Activated naive CD4-positive, alpha-beta T cell treated with anti-CD3 and anti-CD28 coated beads for 36 hours (primary cell): ENCODE measurements at regions not wholly inside any gene's neighbourhood (a gene's known extent, or its start where the extent isn't known, plus 50 kb on each side); places are given as distances from the start of the nearest gene placed in this dataset.

Experiments
- CTCF ChIA-PET: fragments of 350-600 bp; sonication (Branson Sonifier 250); formaldehyde crosslinking; loops from one replicate; lab custom pipeline; 2021; ENCODE audit warnings: antibody characterized with exemption; lab: Charles Lee
- DNase-seq: peaks from one replicate; pipeline ENCODE4 v3.0.0-alpha.2; 2020
- H3K27ac Mint-ChIP-seq: one replicate; pipeline ENCODE4 v1.8.0; 2021; ENCODE audit warnings: mild to moderate bottlenecking, mixed read lengths
- H3K27me3 Mint-ChIP-seq: one replicate; pipeline ENCODE4 v1.8.0; 2021; ENCODE audit warnings: low read depth, mixed read lengths
- H3K36me3 Mint-ChIP-seq: one replicate; pipeline ENCODE4 v1.8.0; 2021; ENCODE audit warnings: low read depth, mixed read lengths
- H3K4me1 Mint-ChIP-seq: one replicate; pipeline ENCODE4 v1.8.0; 2021; ENCODE audit warnings: low read depth, mixed read lengths
- H3K4me3 Mint-ChIP-seq: one replicate; pipeline ENCODE4 v1.8.0; 2021; ENCODE audit warnings: mild to moderate bottlenecking, moderate library complexity, mixed read lengths
- H3K9me3 Mint-ChIP-seq: one replicate; pipeline ENCODE4 v1.8.0; 2021; ENCODE audit warnings: mixed read lengths
- intact Hi-C: fragments of 100-400 bp; cut with micrococcal nuclease; formaldehyde crosslinking; loops from one replicate; pipeline ENCODE4 v1.15.1; 2023

DNA sequence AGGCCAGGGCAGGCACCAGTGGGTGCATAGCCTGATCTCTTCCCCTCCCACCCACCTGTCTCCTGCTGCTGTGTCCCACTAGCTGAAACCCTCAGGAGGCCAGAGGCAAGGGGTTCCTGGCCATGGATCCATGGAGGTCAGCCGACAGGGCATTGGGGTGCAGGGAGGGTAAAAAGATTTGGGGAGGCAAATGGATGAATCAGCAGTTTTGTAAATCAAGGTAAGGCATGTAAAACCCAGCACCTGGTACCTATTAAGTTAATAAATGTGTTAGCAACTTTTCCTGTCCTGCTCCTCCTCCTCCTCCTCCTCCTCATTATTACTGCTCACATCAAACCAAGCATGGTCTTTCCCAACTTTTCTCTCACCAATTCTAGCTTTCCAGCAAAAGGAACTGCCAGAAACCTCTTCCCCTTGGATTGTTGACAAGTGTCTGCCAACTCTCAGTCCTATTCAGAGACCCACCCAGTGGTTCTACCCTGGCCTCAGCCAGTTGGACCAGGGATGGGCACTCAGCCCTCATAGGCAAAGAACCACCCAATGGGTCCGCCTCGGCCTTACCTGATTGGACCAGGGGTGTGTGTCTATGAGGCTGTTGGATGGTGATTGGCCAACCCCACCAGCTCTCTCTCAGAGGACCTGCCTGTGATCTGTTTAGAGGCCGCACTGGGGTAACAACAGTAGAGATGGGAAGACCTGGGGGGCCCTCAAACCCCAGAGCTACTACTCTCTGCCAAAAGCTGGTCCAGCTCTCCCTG is 155.7 kb upstream of the GSC start:
- Mint-ChIP-seq H3K4me3 (no peak overlapping the region), H3K4me1 (no peaks in the 10 kb centered on the region), H3K36me3 (no peaks in the 10 kb centered on the region), H3K27me3 (no peaks in the 10 kb centered on the region), H3K27ac (no peak overlapping the region), H3K9me3 (no peaks in the 10 kb centered on the region)
- DNase-seq, result no peak
- intact Hi-C loops, result no loop called here
- CTCF ChIA-PET, result no interaction called here

DNA sequence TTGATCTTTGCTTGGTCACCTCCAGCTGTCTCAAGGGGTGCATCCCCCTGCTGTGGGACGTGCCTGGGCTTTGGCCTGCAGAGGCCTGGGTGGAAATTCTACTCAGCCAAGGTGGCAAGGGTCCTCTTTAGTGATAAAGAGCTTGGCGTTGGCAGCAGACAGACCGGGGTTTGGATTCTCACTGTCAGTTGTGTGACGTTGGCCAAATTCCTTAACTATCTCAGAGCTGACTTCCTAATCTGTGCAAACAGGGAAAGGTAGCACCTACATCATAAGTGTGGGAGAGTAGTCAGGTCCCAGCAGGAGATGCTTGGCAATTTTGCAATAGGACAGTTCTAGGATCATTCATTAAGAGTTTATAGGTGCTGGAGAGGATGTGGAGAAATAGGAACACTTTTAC is 154.3 kb upstream of the GSC start:
- intact Hi-C loops, result no loop called here
- no peak overlapping the region for H3K27ac Mint-ChIP-seq
- H3K36me3 Mint-ChIP-seq, result no peaks in the 10 kb centered on the region
- no peak for DNase-seq
- no peaks in the 10 kb centered on the region for H3K4me1 Mint-ChIP-seq
- no peaks in the 10 kb centered on the region for H3K9me3 Mint-ChIP-seq
- H3K4me3 Mint-ChIP-seq, result no peak overlapping the region
- no peaks in the 10 kb centered on the region for H3K27me3 Mint-ChIP-seq
- CTCF ChIA-PET, result no interaction called here

DNA sequence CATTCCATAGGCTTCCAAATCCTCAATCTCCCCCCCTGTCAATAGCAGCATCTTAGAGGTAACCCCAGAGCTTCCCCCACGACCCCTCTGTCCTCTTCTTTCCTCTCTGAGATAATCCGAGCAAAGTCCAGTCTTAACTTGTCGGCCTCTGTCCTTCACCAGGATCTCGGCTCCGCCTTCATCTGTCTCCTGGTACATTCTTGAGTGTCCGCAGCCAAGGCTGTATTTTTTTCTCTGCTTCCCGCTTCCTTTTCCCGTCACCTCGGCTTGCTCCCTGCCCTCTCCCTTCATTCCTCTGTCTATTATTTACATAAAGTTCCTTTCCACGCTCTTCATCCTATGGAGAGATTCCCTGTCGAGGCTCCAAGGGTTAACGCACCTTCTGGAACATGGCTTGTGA is 153.9 kb upstream of the GSC start:
- intact Hi-C loops, result no loop called here
- H3K9me3 Mint-ChIP-seq, result no peaks in the 10 kb centered on the region
- no peak overlapping the region for H3K27ac Mint-ChIP-seq
- CTCF ChIA-PET, result no interaction called here
- no peak for DNase-seq
- H3K4me3 Mint-ChIP-seq, result no peak overlapping the region
- no peaks in the 10 kb centered on the region for H3K27me3 Mint-ChIP-seq
- H3K36me3 Mint-ChIP-seq, result no peaks in the 10 kb centered on the region
- H3K4me1 Mint-ChIP-seq, result no peaks in the 10 kb centered on the region

DNA sequence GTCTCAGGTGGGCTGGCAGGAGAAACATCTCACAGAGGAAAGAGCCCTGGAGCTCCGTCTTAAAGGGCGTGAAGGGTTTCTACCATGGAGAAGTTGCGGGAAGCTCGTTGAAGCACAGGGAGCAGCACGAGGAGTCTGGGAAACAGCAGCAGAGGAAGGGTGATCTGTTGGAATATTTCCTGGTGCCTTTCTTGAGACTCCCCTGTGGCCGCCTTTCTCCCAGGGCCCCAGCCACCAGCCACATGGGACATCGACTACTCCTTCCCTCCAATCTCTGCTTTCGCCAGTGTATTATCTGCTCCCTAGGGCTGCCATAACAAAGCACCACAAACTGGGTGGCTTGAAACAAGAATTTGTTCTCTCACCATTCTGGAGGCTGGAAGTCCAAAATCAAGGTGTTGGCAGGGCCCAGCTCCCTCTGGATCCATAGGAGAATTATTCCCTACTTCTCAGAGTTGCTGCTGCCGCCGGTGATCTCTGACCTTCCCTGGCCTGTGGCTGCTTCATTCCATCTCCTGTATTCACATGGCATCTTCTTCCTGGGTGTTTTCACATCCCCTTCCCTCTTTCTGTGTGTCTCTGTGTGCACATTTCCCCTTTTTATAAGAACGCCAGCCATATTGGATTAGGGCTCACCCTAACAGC is 152.8 kb upstream of the GSC start:
- intact Hi-C loops, result no loop called here
- no peaks in the 10 kb centered on the region for H3K36me3 Mint-ChIP-seq
- no peak overlapping the region for H3K27ac Mint-ChIP-seq
- CTCF ChIA-PET, result no interaction called here
- no peaks in the 10 kb centered on the region for H3K4me1 Mint-ChIP-seq
- no peaks in the 10 kb centered on the region for H3K9me3 Mint-ChIP-seq
- no peak for DNase-seq
- H3K27me3 Mint-ChIP-seq, result peaks cover 4% of the 10 kb centered on the region
- no peak overlapping the region for H3K4me3 Mint-ChIP-seq

DNA sequence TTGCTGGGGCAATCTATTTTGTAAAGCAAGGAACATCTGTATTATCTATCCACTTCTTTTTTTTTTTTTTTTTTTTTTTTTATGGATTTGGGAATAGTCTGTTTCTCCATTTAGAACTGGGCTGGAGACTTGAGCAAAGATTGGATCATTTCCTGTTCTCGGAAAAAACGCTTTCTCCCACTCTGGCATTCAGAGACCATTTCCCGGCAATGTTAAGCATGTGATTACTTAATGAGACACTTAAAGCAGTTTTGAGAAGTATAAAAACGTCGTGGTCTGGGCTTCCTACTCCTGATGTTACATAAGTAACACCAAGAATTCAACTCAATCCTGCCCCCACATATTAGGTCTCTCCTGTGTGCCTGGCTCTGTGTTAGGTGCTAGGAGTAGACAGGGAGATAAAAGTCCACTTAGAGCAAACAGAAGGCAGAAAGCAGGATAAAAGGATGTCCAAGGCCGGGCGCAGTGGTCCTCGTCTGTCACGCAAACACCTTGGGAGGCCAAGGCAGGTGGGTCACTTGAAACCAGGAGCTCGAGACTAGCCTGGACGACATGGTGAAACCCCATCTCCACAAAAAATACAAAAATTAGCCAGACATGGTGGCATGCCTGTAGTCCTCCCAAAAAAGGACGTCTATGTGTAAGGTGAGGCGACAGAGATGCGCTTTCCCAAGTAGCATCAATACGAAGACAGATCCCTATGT is 152.1 kb upstream of the GSC start:
- H3K4me1 Mint-ChIP-seq, result no peaks in the 10 kb centered on the region
- CTCF ChIA-PET, result no interaction called here
- H3K27me3 Mint-ChIP-seq, result peaks cover 7% of the 10 kb centered on the region
- H3K27ac Mint-ChIP-seq, result no peak overlapping the region
- DNase-seq, result no peak
- intact Hi-C loops, result no loop called here
- no peaks in the 10 kb centered on the region for H3K36me3 Mint-ChIP-seq
- no peak overlapping the region for H3K4me3 Mint-ChIP-seq
- H3K9me3 Mint-ChIP-seq, result no peaks in the 10 kb centered on the region

DNA sequence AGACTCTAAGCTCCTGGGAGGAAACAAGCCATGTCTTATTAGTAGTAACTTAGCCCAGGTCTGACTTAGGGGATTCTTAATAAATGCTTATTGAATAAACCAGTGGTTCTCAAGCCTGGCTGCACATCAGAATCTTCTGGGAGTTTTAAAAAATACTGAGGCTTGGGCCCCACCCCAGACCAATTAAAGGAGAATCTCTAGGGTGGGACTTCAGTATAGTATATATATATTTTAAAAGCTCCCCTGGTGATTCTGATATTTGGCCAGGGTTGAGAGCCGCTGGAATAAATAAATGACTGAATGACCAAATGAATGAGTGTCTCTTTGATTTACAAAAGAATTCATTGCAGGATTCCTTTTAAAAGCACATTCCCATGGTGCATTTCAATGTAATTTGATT is 151.5 kb upstream of the GSC start:
- Mint-ChIP-seq H3K27ac (no peak overlapping the region), H3K4me3 (no peak overlapping the region), H3K4me1 (no peaks in the 10 kb centered on the region), H3K36me3 (no peaks in the 10 kb centered on the region), H3K9me3 (no peaks in the 10 kb centered on the region), H3K27me3 (peaks cover 7% of the 10 kb centered on the region)
- DNase-seq, result no peak
- intact Hi-C loops, result no loop called here
- CTCF ChIA-PET, result no interaction called here

DNA sequence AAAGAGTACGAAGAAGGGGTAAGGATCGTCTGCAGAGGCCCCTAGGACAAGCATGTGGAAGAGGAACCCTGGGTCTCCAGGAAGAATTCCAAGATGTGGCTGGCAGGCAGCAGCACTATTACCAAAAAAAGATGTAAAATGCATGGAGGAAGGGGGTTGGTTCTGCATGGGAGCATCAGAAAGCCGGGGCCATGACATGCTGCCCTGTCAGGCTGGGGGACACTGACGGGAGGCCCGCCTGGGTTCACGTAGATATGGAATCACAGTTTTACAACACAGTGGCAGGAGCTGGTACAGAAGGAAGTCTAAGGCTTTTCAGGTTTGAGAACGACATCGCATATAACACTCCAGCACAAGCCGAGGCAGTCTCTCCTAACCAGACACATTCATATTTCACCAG is 150.0 kb upstream of the GSC start:
- Mint-ChIP-seq H3K36me3 (no peaks in the 10 kb centered on the region), H3K27ac (no peak overlapping the region), H3K4me1 (no peaks in the 10 kb centered on the region), H3K9me3 (no peaks in the 10 kb centered on the region), H3K27me3 (peaks cover 7% of the 10 kb centered on the region), H3K4me3 (no peak overlapping the region)
- DNase-seq, result no peak
- CTCF ChIA-PET, result interaction anchor here (0.7 kb wide), 1 partner anchor 11 kb away, joined by 3 read pairs; no protein-coding TSS in a partner anchor
- intact Hi-C loops, result no loop called here

DNA sequence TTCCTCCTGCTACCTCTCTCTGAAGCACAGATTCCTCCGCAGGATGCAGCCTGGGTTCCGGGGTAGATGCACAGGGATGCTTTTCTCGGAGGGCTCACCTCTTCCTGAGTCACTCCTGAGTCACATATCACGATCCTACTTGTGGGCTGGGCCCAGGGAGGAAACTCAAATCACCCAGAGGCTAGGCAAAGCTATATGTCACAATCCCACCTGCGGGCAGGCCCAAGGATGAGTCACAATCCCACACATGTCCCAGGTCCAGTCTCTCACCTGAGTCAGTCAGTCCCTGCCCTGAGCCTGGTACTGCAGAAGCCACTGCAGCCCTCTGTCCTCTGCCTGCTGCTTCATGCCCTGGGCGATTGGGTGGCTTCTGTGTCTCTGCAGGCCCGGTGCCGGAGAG is 149.0 kb upstream of the GSC start:
- intact Hi-C loops, result no loop called here
- DNase-seq, result no peak
- peaks cover 7% of the 10 kb centered on the region for H3K27me3 Mint-ChIP-seq
- no peaks in the 10 kb centered on the region for H3K36me3 Mint-ChIP-seq
- no peaks in the 10 kb centered on the region for H3K4me1 Mint-ChIP-seq
- CTCF ChIA-PET, result no interaction called here
- no peak overlapping the region for H3K27ac Mint-ChIP-seq
- H3K9me3 Mint-ChIP-seq, result no peaks in the 10 kb centered on the region
- H3K4me3 Mint-ChIP-seq, result no peak overlapping the region

DNA sequence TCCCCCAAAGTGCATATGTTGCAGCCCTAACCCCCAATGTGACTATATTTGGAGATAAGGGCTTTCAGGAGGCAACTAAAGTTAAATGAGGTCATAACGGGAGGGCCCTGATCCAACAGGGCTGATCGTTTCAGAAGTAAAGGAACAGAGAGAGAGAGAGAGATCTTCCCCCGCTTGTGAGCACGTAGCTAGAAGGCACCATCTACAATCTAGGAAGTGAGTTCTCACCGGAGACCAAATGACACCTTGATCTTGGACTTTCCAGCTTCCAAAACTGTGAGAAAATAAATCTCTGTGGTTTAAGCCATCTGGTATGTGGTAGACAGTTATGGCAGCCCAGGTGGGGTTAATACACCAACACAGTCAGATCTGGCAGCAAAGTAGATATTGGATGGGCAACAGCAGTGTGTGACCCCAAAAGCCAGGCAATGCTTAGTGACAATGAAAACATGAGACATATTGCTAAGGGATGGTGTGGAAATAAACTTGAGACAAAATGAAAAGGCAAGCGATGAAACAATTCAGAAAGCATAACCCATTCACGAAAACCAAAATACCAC is 147.2 kb upstream of the GSC start:
- Mint-ChIP-seq H3K27ac (no peak overlapping the region), H3K4me3 (no peak overlapping the region), H3K36me3 (no peaks in the 10 kb centered on the region), H3K9me3 (peaks cover 2% of the 10 kb centered on the region), H3K4me1 (no peaks in the 10 kb centered on the region), H3K27me3 (peaks cover 13% of the 10 kb centered on the region)
- CTCF ChIA-PET, result no interaction called here
- DNase-seq, result no peak
- intact Hi-C loops, result no loop called here

DNA sequence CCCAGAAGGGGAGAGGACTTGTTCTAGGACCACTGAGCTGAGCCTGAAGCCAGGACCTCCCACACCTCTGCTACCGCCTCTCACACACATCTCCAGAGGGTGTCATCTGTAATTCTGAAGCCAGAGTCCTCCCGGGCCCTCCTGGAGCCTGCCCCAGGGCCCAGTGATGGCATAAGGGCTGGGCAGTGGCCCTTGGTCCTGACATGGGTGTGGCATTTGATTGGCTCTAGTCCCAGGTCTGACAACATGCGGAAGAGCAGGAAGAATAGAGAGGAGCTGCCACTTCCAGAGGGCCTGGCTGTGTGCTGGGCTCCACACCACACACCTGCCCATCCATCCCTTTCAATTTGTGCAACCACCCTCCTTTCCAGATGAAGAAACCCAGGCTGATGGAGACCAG is 144.3 kb upstream of the GSC start:
- Mint-ChIP-seq H3K36me3 (no peaks in the 10 kb centered on the region), H3K4me1 (no peaks in the 10 kb centered on the region), H3K4me3 (no peak overlapping the region), H3K27me3 (peaks cover 19% of the 10 kb centered on the region), H3K9me3 (peaks cover 6% of the 10 kb centered on the region), H3K27ac (no peak overlapping the region)
- no peak for DNase-seq
- intact Hi-C loops, result no loop called here
- CTCF ChIA-PET, result no interaction called here

DNA sequence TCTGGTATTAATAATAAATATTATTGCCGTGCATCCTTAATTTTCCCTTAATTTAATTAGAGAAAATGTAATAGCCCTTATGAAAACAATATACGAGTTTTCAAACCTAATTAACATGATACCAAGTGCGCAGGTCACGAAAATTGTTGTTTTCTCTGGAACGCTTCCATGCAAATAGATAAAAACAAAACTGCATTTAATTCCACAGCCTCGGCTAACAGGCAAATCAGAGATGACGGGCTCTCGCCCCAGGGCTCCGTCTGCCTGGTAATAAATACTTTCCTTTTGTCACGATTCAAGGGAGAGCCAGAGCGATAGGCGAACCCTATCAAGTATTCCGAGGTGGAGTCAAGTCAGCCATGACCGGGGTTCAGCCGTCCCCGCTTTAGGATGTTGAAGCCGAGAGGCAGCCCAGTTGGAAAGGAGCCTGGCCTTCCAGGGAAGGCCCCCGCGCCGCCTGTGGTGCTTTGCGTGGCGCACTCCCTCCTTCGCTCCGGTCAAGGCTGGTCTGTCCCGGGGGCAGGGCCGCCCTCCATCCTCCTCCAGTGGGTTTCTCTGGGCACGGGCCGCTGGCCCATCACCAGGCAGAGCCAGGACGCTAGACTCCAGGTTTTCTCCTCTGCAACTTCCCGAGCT is 137.8 kb upstream of the GSC start:
- Mint-ChIP-seq H3K27ac (no peak overlapping the region), H3K36me3 (no peaks in the 10 kb centered on the region), H3K4me3 (no peak overlapping the region), H3K9me3 (peaks cover 6% of the 10 kb centered on the region), H3K4me1 (no peaks in the 10 kb centered on the region), H3K27me3 (peaks cover 18% of the 10 kb centered on the region)
- intact Hi-C loops, result no loop called here
- no peak for DNase-seq
- CTCF ChIA-PET, result no interaction called here

DNA sequence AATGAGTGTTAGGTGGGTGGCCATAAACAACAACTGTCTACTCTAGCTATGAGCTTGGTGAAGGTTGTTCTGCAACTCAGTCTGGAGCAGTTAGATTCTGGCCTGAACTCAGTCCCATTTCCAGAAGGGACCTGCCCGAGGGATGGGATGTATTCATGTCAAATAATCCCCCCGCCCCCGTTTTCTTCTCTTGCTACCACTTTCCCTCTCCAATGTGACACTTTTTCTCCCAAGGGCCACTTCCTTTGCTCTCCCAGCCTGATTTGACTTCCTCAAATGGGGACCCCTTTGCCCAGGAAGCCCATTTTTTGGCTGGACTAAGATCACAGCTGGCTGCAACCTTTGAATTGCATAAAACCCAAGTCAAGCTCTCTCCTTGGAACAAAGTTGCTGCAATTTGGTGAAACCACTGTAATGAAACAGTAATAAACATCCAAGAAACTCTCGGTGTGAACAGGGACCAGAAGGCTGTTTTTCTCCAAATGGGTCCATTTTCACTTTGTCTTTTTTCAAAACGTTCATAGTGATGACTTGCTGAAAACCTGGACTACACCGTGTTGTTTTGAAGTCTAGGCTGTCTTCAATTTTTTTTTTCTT is 137.2 kb upstream of the GSC start:
- intact Hi-C loops, result no loop called here
- Mint-ChIP-seq H3K36me3 (no peaks in the 10 kb centered on the region), H3K4me3 (no peak overlapping the region), H3K4me1 (no peaks in the 10 kb centered on the region), H3K9me3 (peaks cover 4% of the 10 kb centered on the region), H3K27me3 (peaks cover 16% of the 10 kb centered on the region), H3K27ac (no peak overlapping the region)
- CTCF ChIA-PET, result no interaction called here
- DNase-seq, result no peak
